ENCODE measurements at regions not wholly inside any gene's neighbourhood (a gene's known extent, or its start where the extent isn't known, plus 50 kb on each side); places are given as distances from the start of the nearest gene placed in this dataset.

- no peaks in the 10 kb centered on the region for H3K36me3 ChIP-seq
- H3K9me3 ChIP-seq = no peaks in the 10 kb centered on the region
- no peak for DNase-seq
- no peak for TF ChIP-seq POLR2A (IDR thresholded peaks at IDR 0.05)
- no peak for TF ChIP-seq CTCF (IDR thresholded peaks at IDR 0.05)
- WGBS (ENCODE audit: insufficient coverage, low coverage, low lambda C conversion rate, missing lambda C conversion rate) = 40% methylated on average over 1 of the region's 5 CpGs
- no peaks in the 10 kb centered on the region for H3K27me3 ChIP-seq
- no peak overlapping the region for H3K27ac ChIP-seq
- intact Hi-C loops (cut with DNase I) = no loop called here
- H3K4me3 ChIP-seq = no peak overlapping the region
- no peak for ATAC-seq
- H3K4me1 ChIP-seq = peaks cover 0 to 8% (median 4%) of the 10 kb centered on the region in 4 donors
These were observed 108.6 kb downstream of the CCT6B start for GRCh38 chr17:34852614-34853013.

GRCh38 chr17:34851961-34852540 is 109.2 kb downstream of the CCT6B start:
- Histone ChIP-seq H3K27ac (no peak overlapping the region), H3K4me1 (peaks cover 0 to 8% (median 4%) of the 10 kb centered on the region in 4 donors), H3K4me3 (no peak overlapping the region), H3K36me3 (no peaks in the 10 kb centered on the region), H3K9me3 (no peaks in the 10 kb centered on the region), H3K27me3 (no peaks in the 10 kb centered on the region)
- WGBS (ENCODE audit: insufficient coverage, low coverage, low lambda C conversion rate, missing lambda C conversion rate) = 80% methylated on average over 8 of the region's 9 CpGs
- intact Hi-C loops (cut with DNase I) = no loop called here
- TF ChIP-seq POLR2A (IDR thresholded peaks at IDR 0.05) (no peak), CTCF (IDR thresholded peaks at IDR 0.05) (no peak)
- ATAC-seq (no peak), DNase-seq (no peak)

- Histone ChIP-seq H3K4me3 (no peak overlapping the region), H3K27me3 (no peaks in the 10 kb centered on the region), H3K9me3 (no peaks in the 10 kb centered on the region), H3K4me1 (peaks cover 0 to 8% (median 4%) of the 10 kb centered on the region in 4 donors), H3K27ac (no peak overlapping the region), H3K36me3 (no peaks in the 10 kb centered on the region)
- no peak for DNase-seq
- 69% methylated on average over 3 of the region's 3 CpGs for WGBS (ENCODE audit: insufficient coverage, low coverage, low lambda C conversion rate, missing lambda C conversion rate)
- intact Hi-C loops (cut with DNase I) = no loop called here
- TF ChIP-seq CTCF (IDR thresholded peaks at IDR 0.05) (no peak), POLR2A (IDR thresholded peaks at IDR 0.05) (no peak)
- ATAC-seq = no peak
These were observed 110.3 kb downstream of the CCT6B start for GRCh38 chr17:34850964-34851363.

GRCh38 chr17:34850023-34850422 is 111.2 kb downstream of the CCT6B start:
- DNase-seq (peak in 1 of 3 donors; percentile 58), ATAC-seq (peak; percentile 74 to 93 (median 82))
- no peak overlapping the region for H3K4me3 ChIP-seq
- no peaks in the 10 kb centered on the region for H3K27me3 ChIP-seq
- H3K36me3 ChIP-seq = no peaks in the 10 kb centered on the region
- intact Hi-C loops (cut with DNase I) = no loop called here
- no peak overlapping the region for H3K27ac ChIP-seq
- H3K9me3 ChIP-seq = no peaks in the 10 kb centered on the region
- 24% methylated on average over 4 of the region's 4 CpGs for WGBS (ENCODE audit: insufficient coverage, low coverage, low lambda C conversion rate, missing lambda C conversion rate)
- H3K4me1 ChIP-seq = peaks cover 0 to 8% (median 4%) of the 10 kb centered on the region in 4 donors
- TF ChIP-seq CTCF (IDR thresholded peaks at IDR 0.05) = no peak
- TF ChIP-seq POLR2A (IDR thresholded peaks at IDR 0.05) = no peak

Measured in right lobe of liver (tissue), 6 donors.